Lung (tissue), 11 donors: ENCODE measurements at regions not wholly inside any gene's neighbourhood (a gene's known extent, or its start where the extent isn't known, plus 50 kb on each side); places are given as distances from the start of the nearest gene placed in this dataset.

Experiments
- ATAC-seq: fragments of 200-7000 bp; cut with Tn5 transposase; one replicate; pipeline ENCODE4 v1.9.1; 2020; ENCODE audit warnings: moderate number of reproducible peaks; ENCODE audit not compliant: insufficient read depth, low FRiP score
- DNase-seq, 3 donors: peaks; one replicate each; pipeline ENCODE4 v3.0.0-alpha.2; 2013 to 2017
- H3K27ac ChIP-seq, 2 donors: one replicate each; pipeline ENCODE4 v1.5.1; 2013; ENCODE audit warnings: mild to moderate bottlenecking in 2 of 2, moderate library complexity in 2 of 2, control low read depth in 1 of 2, inconsistent platforms in 1 of 2, low read depth in 1 of 2, low read length in 1 of 2
- H3K27me3 ChIP-seq, 3 donors: one replicate each; pipeline ENCODE4 v1.5.1; 2013; ENCODE audit warnings: low read length in 2 of 3; ENCODE audit not compliant: control insufficient read depth in 3 of 3, insufficient read depth in 3 of 3
- H3K36me3 ChIP-seq, 4 donors: one replicate each; pipeline ENCODE4 v1.5.1; 2013; ENCODE audit warnings: low read length in 4 of 4, mild to moderate bottlenecking in 1 of 4, moderate library complexity in 1 of 4; ENCODE audit not compliant: control insufficient read depth in 4 of 4, insufficient read depth in 4 of 4
- H3K4me1 ChIP-seq, 5 donors: one replicate each; pipeline ENCODE4 v1.5.1; 2013; ENCODE audit warnings: low read length in 5 of 5, mild to moderate bottlenecking in 2 of 5, moderate library complexity in 1 of 5; ENCODE audit not compliant: control insufficient read depth in 5 of 5, insufficient read depth in 5 of 5
- H3K4me3 ChIP-seq: one replicate; pipeline ENCODE4 v1.5.1; 2013; ENCODE audit warnings: mild to moderate bottlenecking, control low read depth, moderate library complexity
- H3K9ac ChIP-seq, 2 donors: one replicate each; pipeline ENCODE4 v1.5.1; 2013; ENCODE audit warnings: low read length in 2 of 2, control low read depth in 1 of 2; ENCODE audit not compliant: insufficient read depth in 1 of 2
- H3K9me3 ChIP-seq, 4 donors: one replicate each; pipeline ENCODE4 v1.5.1; 2013; ENCODE audit warnings: low read length in 3 of 4, mild to moderate bottlenecking in 1 of 4, moderate library complexity in 1 of 4; ENCODE audit not compliant: control insufficient read depth in 4 of 4, insufficient read depth in 3 of 4
- CTCF ChIP-seq: IDR thresholded peaks from 2 replicates; pipeline ENCODE4 v1.5.1; 2012; ENCODE audit warnings: mild to moderate bottlenecking; ENCODE audit errors: control extremely low read depth, extremely low read depth
- WGBS, 2 donors: extraction: QIAGEN DNeasy Blood & Tissue Kit; methylation state at CpG; one replicate each; pipeline ENCODE4 v1.1.7; 2013; 5-methylcytosine and 5-hydroxymethylcytosine counted together
- donor health status: control.
- donor health status: control.
- donor health status: Bipolar disorder and iron deficiency.
- donor health status: healthy.
- donor health status: DM: yes; HTN: yes; CAD: no.

- no peaks in the 10 kb centered on the region for H3K36me3 ChIP-seq
- 18 to 36% methylated on average over 6 of the region's 6 CpGs for WGBS, 2 donors
- DNase-seq (no peak), ATAC-seq (no peak)
- H3K4me3 ChIP-seq: no peak overlapping the region
- no peak overlapping the region for H3K27ac ChIP-seq
- H3K4me1 ChIP-seq: no peaks in the 10 kb centered on the region
- no peak overlapping the region for H3K9ac ChIP-seq
- no peak for TF ChIP-seq CTCF
- peaks cover 0 to 4% (median 0%) of the 10 kb centered on the region in 4 donors for H3K9me3 ChIP-seq
- H3K27me3 ChIP-seq: no peaks in the 10 kb centered on the region
Measured at GRCh38 chr15:91660174-91660649, 193.3 kb upstream of the SLCO3A1 start.

GRCh38 chr15:91664224-91664836, 189.2 kb upstream of the SLCO3A1 start:
- WGBS, 2 donors: 71 to 81% methylated on average over 6 of the region's 6 CpGs
- no peak for TF ChIP-seq CTCF

GRCh38 chr15:91665212-91665611, 188.3 kb upstream of the SLCO3A1 start:
- no peak for ATAC-seq
- H3K4me3 ChIP-seq: no peak overlapping the region
- no peak for DNase-seq
- TF ChIP-seq CTCF: no peak
- WGBS, 2 donors: 47 to 60% methylated on average over 4 of the region's 4 CpGs
- H3K27me3 ChIP-seq: no peaks in the 10 kb centered on the region
- H3K27ac ChIP-seq: no peak overlapping the region
- H3K9me3 ChIP-seq: no peaks in the 10 kb centered on the region
- no peak overlapping the region for H3K9ac ChIP-seq
- H3K36me3 ChIP-seq: no peaks in the 10 kb centered on the region
- no peaks in the 10 kb centered on the region for H3K4me1 ChIP-seq

More at GRCh38 chr15:91664224-91664836, 189.2 kb upstream of the SLCO3A1 start:
- Histone ChIP-seq H3K9ac (no peak overlapping the region), H3K4me1 (no peaks in the 10 kb centered on the region), H3K4me3 (no peak overlapping the region), H3K27ac (no peak overlapping the region), H3K36me3 (no peaks in the 10 kb centered on the region), H3K27me3 (no peaks in the 10 kb centered on the region), H3K9me3 (no peaks in the 10 kb centered on the region)
- DNase-seq (no peak), ATAC-seq (no peak)

GRCh38 chr15:91668370-91668769, 185.1 kb upstream of the SLCO3A1 start:
- DNase-seq (no peak), ATAC-seq (no peak)
- no peak for TF ChIP-seq CTCF
- no peak overlapping the region for H3K9ac ChIP-seq
- H3K9me3 ChIP-seq: peaks cover 0 to 2% (median 0%) of the 10 kb centered on the region in 4 donors
- no peaks in the 10 kb centered on the region for H3K36me3 ChIP-seq
- H3K4me3 ChIP-seq: no peak overlapping the region
- WGBS, 2 donors: 84 to 97% methylated on average over 1 of the region's 1 CpG
- H3K4me1 ChIP-seq: no peaks in the 10 kb centered on the region
- no peaks in the 10 kb centered on the region for H3K27me3 ChIP-seq
- H3K27ac ChIP-seq: no peak overlapping the region
